Lower lobe of right lung (tissue), 2 donors: ENCODE measurements at regions not wholly inside any gene's neighbourhood (a gene's known extent, or its start where the extent isn't known, plus 50 kb on each side); places are given as distances from the start of the nearest gene placed in this dataset.

Experiments
- ATAC-seq, 2 donors: fragments of 200-7000 bp; cut with Tn5 transposase; one replicate each; pipeline ENCODE4 v1.9.1; 2020 to 2022; ENCODE audit warnings: mild to moderate bottlenecking in 2 of 2, moderate library complexity in 2 of 2
- DNase-seq: peaks from one replicate; pipeline ENCODE4 v3.0.0-alpha.2; 2020
- H3K27ac ChIP-seq: fragments of 200-600 bp; one replicate; pipeline ENCODE4 v1.8.0; 2022
- H3K27me3 ChIP-seq: fragments of 200-600 bp; one replicate; pipeline ENCODE4 v1.8.0; 2022; ENCODE audit warnings: low read depth
- H3K36me3 ChIP-seq: fragments of 200-600 bp; one replicate; pipeline ENCODE4 v1.8.0; 2022; ENCODE audit warnings: mild to moderate bottlenecking
- H3K4me1 ChIP-seq: fragments of 200-600 bp; one replicate; pipeline ENCODE4 v1.8.0; 2022
- H3K4me3 ChIP-seq: fragments of 200-600 bp; one replicate; pipeline ENCODE4 v1.8.0; 2022; ENCODE audit warnings: mild to moderate bottlenecking
- H3K9me3 ChIP-seq: fragments of 200-600 bp; one replicate; pipeline ENCODE4 v1.8.0; 2022
- intact Hi-C: fragments of 100-400 bp; cut with DNase I; formaldehyde crosslinking; loops from one replicate; pipeline ENCODE4 v1.11.0; 2022
- TF ChIP-seq, protein P1 (sequence below): fragments of 200-600 bp; IDR thresholded peaks from one replicate; pipeline ENCODE4 v1.8.0; 2022; ENCODE audit warnings: antibody characterized with exemption, mild to moderate bottlenecking
- donor health status: DM: no; HTN: yes; CAD: no; lungs with severe emphysema.

DNA sequence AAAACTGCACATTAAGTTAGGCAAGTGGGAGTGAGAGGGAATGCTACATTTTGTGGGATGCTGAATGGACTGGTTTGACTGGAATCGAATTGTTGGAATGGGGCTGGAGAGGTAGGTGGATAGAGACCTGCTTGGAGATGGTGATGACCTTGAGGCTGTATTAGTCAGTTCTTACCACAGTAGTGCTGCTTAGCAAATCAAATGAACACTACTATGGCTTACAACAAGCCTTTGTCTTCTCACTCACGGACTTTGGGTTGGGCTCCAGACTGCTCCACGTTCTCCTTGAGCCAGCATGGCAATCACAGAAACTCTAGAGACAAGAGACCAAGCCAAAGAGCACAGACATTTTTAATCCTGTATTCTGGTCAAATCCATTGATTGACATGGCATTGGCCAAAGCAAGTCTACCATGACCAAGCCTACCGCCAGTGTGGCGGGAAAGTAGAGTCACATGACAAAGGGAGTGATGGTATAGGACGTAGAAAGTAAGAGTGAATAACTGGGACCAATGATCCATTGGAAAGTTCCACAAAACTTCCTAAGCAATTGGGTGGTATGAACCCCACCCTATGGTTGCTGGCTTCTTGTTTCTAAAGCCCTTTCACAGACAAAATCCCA, 70.3 kb upstream of the FOXP4 start:
- TF ChIP-seq, protein P1, sequence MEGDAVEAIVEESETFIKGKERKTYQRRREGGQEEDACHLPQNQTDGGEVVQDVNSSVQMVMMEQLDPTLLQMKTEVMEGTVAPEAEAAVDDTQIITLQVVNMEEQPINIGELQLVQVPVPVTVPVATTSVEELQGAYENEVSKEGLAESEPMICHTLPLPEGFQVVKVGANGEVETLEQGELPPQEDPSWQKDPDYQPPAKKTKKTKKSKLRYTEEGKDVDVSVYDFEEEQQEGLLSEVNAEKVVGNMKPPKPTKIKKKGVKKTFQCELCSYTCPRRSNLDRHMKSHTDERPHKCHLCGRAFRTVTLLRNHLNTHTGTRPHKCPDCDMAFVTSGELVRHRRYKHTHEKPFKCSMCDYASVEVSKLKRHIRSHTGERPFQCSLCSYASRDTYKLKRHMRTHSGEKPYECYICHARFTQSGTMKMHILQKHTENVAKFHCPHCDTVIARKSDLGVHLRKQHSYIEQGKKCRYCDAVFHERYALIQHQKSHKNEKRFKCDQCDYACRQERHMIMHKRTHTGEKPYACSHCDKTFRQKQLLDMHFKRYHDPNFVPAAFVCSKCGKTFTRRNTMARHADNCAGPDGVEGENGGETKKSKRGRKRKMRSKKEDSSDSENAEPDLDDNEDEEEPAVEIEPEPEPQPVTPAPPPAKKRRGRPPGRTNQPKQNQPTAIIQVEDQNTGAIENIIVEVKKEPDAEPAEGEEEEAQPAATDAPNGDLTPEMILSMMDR = no peak
- no peak for ATAC-seq
- Histone ChIP-seq H3K4me3 (no peak overlapping the region), H3K4me1 (peaks cover under 1% of the 10 kb centered on the region), H3K27ac (no peak overlapping the region), H3K9me3 (no peaks in the 10 kb centered on the region), H3K27me3 (peaks cover 10% of the 10 kb centered on the region), H3K36me3 (no peaks in the 10 kb centered on the region)
- intact Hi-C loops = no loop called here
- DNase-seq = no peak

DNA sequence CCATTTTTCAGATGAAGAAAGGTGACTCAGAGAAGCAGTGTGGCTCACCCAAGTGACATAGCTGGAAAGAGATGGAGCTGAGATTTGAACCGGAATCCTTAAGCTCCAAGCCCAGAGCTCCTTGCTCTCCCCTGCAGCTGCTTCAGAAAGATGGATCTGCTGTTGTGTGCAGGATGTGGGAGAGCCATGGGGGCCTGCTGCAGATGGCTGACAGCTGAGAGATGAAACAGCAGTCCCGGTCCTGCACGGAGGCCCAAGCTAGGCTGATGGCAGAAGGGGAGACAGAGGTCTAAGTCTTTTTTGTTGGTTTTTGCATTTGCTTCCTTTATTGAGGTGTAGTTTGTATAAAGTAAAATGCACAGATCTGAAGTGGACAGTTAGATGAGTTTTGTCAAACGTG, 69.8 kb upstream of the FOXP4 start:
- no peaks in the 10 kb centered on the region for H3K36me3 ChIP-seq
- no peak for ATAC-seq
- H3K4me1 ChIP-seq = no peaks in the 10 kb centered on the region
- no peak overlapping the region for H3K27ac ChIP-seq
- H3K4me3 ChIP-seq = no peak overlapping the region
- intact Hi-C loops = no loop called here
- H3K27me3 ChIP-seq = peaks cover 5% of the 10 kb centered on the region
- H3K9me3 ChIP-seq = no peaks in the 10 kb centered on the region
- TF ChIP-seq, protein P1 = no peak
- no peak for DNase-seq

DNA sequence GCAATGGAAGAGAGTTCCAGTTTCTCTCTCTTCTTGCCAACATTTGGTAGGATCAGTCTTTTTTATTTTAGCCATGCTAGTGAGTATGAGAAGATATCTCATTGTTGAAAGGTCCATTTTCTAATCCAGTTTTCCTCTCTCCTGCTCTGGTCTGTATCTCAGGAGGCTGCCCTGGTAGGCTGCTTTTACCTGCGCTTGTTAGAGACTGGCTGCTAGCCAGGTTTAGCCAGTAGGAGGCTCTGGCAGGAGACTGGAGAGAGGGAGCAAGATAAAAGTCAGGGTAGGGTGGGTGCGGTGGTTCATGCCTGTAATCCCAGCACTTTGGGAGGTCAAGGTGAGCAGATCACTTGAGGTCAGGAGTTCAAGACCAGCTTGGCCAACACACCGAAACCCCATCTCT, 68.6 kb upstream of the FOXP4 start:
- Histone ChIP-seq H3K27ac (no peak overlapping the region), H3K27me3 (peaks cover 5% of the 10 kb centered on the region), H3K4me3 (no peak overlapping the region), H3K4me1 (no peaks in the 10 kb centered on the region), H3K9me3 (no peaks in the 10 kb centered on the region), H3K36me3 (no peaks in the 10 kb centered on the region)
- ATAC-seq (no peak), DNase-seq (no peak)
- intact Hi-C loops = no loop called here
- TF ChIP-seq, protein P1 = no peak

DNA sequence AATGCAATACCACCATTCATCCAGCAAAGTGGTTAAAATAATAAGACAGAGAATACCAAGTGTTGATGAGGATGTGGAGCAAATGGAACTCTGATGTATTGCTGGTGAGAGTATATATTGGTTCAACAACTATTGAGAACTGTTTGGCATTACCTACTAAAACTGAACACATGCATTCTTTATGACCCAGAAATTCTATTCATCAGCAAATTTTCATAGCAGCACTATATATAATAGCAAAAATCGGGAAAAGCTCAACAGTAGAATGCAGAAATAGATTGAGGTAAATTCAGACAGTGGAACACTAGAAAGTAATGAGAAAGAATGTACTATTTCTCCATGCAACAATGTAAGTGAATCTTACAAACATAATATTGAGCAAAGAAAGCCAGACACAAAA, 62.2 kb upstream of the FOXP4 start:
- intact Hi-C loops = no loop called here

DNA sequence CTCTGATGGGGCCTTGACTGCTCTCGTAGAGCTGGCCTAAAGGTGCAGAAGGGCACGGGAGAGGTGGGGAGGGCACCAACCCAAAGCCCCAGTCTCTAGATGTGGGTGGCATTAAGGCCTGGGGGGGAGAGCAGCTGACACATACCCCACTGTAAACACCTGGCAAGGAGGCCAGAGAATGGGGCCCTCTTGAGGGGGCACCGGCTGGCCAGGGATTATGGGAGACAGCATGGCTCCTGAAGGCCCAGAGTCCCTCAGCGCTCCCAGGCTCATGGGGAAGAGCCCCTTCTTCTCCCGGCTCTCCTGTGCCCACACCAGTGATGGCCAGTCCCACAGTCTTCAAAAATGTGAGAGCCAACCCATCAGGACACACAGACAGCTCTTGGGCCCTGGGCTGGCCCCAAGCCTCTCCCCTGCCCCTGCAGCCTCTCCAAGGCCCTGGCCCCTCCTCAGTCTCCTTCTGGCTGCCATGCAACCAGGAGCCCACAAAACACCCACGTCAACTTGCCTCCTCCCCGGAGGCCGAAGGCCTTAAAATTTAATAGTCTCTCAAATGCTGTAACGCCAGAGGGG, 58.2 kb upstream of the FOXP4 start:
- Histone ChIP-seq H3K36me3 (no peaks in the 10 kb centered on the region), H3K9me3 (no peaks in the 10 kb centered on the region), H3K4me1 (peaks cover 14% of the 10 kb centered on the region), H3K27me3 (peaks cover 10% of the 10 kb centered on the region), H3K27ac (no peak overlapping the region), H3K4me3 (no peak overlapping the region)
- intact Hi-C loops = no loop called here
- TF ChIP-seq, protein P1 = no peak
- ATAC-seq = no peak
- DNase-seq = no peak

More for the DNA sequence above, 62.2 kb upstream of the FOXP4 start:
- DNase-seq (no peak), ATAC-seq (no peak)
- Histone ChIP-seq H3K27ac (no peak overlapping the region), H3K9me3 (no peaks in the 10 kb centered on the region), H3K4me1 (peaks cover 9% of the 10 kb centered on the region), H3K4me3 (no peak overlapping the region), H3K36me3 (no peaks in the 10 kb centered on the region), H3K27me3 (peaks cover 5% of the 10 kb centered on the region)
- TF ChIP-seq, protein P1 = no peak
